ENCODE measurements at regions not wholly inside any gene's neighbourhood (a gene's known extent, or its start where the extent isn't known, plus 50 kb on each side); places are given as distances from the start of the nearest gene placed in this dataset.

- Histone ChIP-seq H3K9ac (ENCODE audit: low read depth in 1 of 2, low read length in 2 of 2) (no peak overlapping the region), H3K36me3 (ENCODE audit: control insufficient read depth in 4 of 4, insufficient read depth in 3 of 4, low read depth in 1 of 4, low read length in 3 of 4) (no peaks in the 10 kb centered on the region), H3K27ac (ENCODE audit: low read depth in 1 of 2, low read length in 2 of 2) (no peak overlapping the region), H3K4me3 (ENCODE audit: low read depth in 1 of 3, low read length in 3 of 3) (no peak overlapping the region), H3K27me3 (ENCODE audit: control insufficient read depth in 4 of 4, insufficient read depth in 4 of 4, low read length in 3 of 4) (no peaks in the 10 kb centered on the region), H3K9me3 (ENCODE audit: control insufficient read depth in 4 of 4, low read length in 3 of 4) (peaks cover 0 to 2% (median 0%) of the 10 kb centered on the region in 4 donors), H3K4me1 (ENCODE audit: control insufficient read depth in 4 of 4, insufficient read depth in 4 of 4, low read length in 3 of 4) (no peaks in the 10 kb centered on the region)
- no peak for DNase-seq (ENCODE audit: low spot score)
- TF ChIP-seq ATF3 (IDR thresholded peaks at IDR 0.05), result no peak
- TF ChIP-seq TAF1 (conservative IDR thresholded peaks at IDR 0.05), result no peak
- TF ChIP-seq FOXA1 (IDR thresholded peaks at IDR 0.05), result no peak
- no peak for TF ChIP-seq EGR1 (IDR thresholded peaks at IDR 0.05; ENCODE audit: low read depth in 2 of 2)
- TF ChIP-seq RXRA (IDR thresholded peaks at IDR 0.05), result no peak
- TF ChIP-seq HNF4A (conservative IDR thresholded peaks at IDR 0.05), result no peak
- TF ChIP-seq GABPA (IDR thresholded peaks at IDR 0.05 in 1 of 2, conservative IDR thresholded peaks at IDR 0.05 in 1 of 2), result no peak
- TF ChIP-seq YY1 (IDR thresholded peaks at IDR 0.05), result no peak
- no peak for TF ChIP-seq HNF4G (IDR thresholded peaks at IDR 0.05)
- no peak for TF ChIP-seq REST (IDR thresholded peaks at IDR 0.05)
- no peak for TF ChIP-seq NR2F2 (IDR thresholded peaks at IDR 0.05)
- TF ChIP-seq SP1 (IDR thresholded peaks at IDR 0.05), result no peak
- no peak for TF ChIP-seq FOXA2 (IDR thresholded peaks at IDR 0.05)
- TF ChIP-seq MAX (IDR thresholded peaks at IDR 0.05), result no peak
- TF ChIP-seq RAD21 (IDR thresholded peaks at IDR 0.05), result no peak
- no peak for TF ChIP-seq CTCF (IDR thresholded peaks at IDR 0.05; ENCODE audit: low read depth, low read length, missing input control)
- TF ChIP-seq ZBTB33 (IDR thresholded peaks at IDR 0.05), result no peak
- TF ChIP-seq JUND (IDR thresholded peaks at IDR 0.05), result no peak
- WGBS, result 43% methylated on average over 2 of the region's 2 CpGs
Measured at GRCh38 chr17:54372069-54372749, 528.4 kb upstream of the TOM1L1 start.

Data from liver (tissue), 8 donors.